ENCODE measurements at regions not wholly inside any gene's neighbourhood (a gene's known extent, or its start where the extent isn't known, plus 50 kb on each side); places are given as distances from the start of the nearest gene placed in this dataset.

DNA sequence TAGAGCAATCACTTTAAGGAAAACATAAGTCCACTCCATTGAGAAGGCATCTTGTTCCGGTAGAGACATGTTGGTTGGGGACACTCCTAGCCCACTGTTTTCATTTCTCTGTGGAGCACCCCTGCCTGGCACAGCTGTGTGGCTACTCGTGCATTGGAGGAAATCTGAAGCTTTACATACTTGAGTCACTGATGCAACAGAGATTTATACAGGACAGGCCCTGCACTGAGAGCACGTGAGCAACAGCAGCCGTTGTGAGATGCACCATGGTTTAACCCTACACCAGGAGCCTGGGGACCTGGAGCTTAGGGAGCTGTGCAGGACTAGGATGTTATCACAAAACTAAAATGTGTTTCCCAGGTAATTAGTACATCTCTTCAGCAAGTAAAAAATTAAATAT, 230.7 kb upstream of the IRX1 start (continued):
- TF ChIP-seq, protein P1, sequence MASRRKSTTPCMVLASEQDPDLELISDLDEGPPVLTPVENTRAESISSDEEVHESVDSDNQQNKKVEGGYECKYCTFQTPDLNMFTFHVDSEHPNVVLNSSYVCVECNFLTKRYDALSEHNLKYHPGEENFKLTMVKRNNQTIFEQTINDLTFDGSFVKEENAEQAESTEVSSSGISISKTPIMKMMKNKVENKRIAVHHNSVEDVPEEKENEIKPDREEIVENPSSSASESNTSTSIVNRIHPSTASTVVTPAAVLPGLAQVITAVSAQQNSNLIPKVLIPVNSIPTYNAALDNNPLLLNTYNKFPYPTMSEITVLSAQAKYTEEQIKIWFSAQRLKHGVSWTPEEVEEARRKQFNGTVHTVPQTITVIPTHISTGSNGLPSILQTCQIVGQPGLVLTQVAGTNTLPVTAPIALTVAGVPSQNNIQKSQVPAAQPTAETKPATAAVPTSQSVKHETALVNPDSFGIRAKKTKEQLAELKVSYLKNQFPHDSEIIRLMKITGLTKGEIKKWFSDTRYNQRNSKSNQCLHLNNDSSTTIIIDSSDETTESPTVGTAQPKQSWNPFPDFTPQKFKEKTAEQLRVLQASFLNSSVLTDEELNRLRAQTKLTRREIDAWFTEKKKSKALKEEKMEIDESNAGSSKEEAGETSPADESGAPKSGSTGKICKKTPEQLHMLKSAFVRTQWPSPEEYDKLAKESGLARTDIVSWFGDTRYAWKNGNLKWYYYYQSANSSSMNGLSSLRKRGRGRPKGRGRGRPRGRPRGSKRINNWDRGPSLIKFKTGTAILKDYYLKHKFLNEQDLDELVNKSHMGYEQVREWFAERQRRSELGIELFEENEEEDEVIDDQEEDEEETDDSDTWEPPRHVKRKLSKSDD (conservative IDR thresholded peaks at IDR 0.05; ENCODE audit: low read length): no peak
- TF ChIP-seq, protein P2, sequence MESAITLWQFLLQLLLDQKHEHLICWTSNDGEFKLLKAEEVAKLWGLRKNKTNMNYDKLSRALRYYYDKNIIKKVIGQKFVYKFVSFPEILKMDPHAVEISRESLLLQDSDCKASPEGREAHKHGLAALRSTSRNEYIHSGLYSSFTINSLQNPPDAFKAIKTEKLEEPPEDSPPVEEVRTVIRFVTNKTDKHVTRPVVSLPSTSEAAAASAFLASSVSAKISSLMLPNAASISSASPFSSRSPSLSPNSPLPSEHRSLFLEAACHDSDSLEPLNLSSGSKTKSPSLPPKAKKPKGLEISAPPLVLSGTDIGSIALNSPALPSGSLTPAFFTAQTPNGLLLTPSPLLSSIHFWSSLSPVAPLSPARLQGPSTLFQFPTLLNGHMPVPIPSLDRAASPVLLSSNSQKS (CRISPR knock-in tag; IDR thresholded peaks at IDR 0.05): no peak
- TF ChIP-seq, protein P3, sequence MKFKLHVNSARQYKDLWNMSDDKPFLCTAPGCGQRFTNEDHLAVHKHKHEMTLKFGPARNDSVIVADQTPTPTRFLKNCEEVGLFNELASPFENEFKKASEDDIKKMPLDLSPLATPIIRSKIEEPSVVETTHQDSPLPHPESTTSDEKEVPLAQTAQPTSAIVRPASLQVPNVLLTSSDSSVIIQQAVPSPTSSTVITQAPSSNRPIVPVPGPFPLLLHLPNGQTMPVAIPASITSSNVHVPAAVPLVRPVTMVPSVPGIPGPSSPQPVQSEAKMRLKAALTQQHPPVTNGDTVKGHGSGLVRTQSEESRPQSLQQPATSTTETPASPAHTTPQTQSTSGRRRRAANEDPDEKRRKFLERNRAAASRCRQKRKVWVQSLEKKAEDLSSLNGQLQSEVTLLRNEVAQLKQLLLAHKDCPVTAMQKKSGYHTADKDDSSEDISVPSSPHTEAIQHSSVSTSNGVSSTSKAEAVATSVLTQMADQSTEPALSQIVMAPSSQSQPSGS (CRISPR knock-in tag; IDR thresholded peaks at IDR 0.05): no peak
- TF ChIP-seq RUNX1 (IDR thresholded peaks at IDR 0.05; ENCODE audit: low read depth) (no peak), DIDO1 (tag; IDR thresholded peaks at IDR 0.05; ENCODE audit: low read depth) (no peak), NR2C1 (IDR thresholded peaks at IDR 0.05) (no peak), NR2C1 (tag; IDR thresholded peaks at IDR 0.05) (no peak)

DNA sequence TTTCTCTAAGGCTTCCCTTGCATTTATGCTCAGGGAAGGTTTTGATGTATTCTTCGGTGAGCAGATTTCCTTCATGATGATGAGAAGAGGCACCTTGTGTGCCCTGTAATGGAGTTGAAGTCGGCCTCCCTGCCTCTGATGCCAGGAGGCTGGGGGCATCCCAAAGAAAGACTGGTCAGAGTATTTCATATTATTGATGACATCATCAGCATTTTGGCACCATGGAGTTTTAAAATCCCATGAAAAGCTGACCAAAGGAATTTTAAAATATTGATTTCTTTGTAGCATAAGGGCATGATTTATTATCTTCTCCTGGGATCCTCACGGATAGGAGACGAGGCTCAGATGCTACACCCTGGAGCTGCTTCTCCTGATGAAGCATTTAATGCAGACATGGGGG, 231.2 kb upstream of the IRX1 start:
- intact Hi-C loops (cut with micrococcal nuclease): no loop called here
- FAIRE-seq: no peak
- POLR2A ChIA-PET: no interaction called here

More for the DNA sequence above, 231.2 kb upstream of the IRX1 start:
- Histone ChIP-seq H3K9me3 (replicated peaks; ENCODE audit: control insufficient read depth, insufficient read depth, low read depth, low read length) (no peaks in the 10 kb centered on the region), H2AFZ (ENCODE audit: low read depth, low read length) (no peak overlapping the region), H3K9me1 (ENCODE audit: control insufficient read depth, insufficient read depth, low read length) (no peaks in the 10 kb centered on the region), H3K4me3 (no peak overlapping the region), H3K4me2 (ENCODE audit: insufficient read depth, low read length) (no peak overlapping the region), H3K27me3 (ENCODE audit: control insufficient read depth in 2 of 2, insufficient read depth in 2 of 2, low read length in 2 of 2) (no peaks in the 10 kb centered on the region), H3K79me2 (ENCODE audit: control insufficient read depth, insufficient read depth, low read length) (no peaks in the 10 kb centered on the region), H3K9ac (ENCODE audit: insufficient read depth in 1 of 2, low read depth in 2 of 2, low read length in 2 of 2) (no peak overlapping the region), H3K36me3 (ENCODE audit: control insufficient read depth, insufficient read depth, low read length) (no peaks in the 10 kb centered on the region), H3K4me1 (replicated peaks in 1 of 2; ENCODE audit: control insufficient read depth in 2 of 2, insufficient read depth in 2 of 2, low read length in 2 of 2) (no peaks in the 10 kb centered on the region), H4K20me1 (replicated peaks; ENCODE audit: control insufficient read depth, insufficient read depth, low read length) (no peaks in the 10 kb centered on the region), H3K27ac (ENCODE audit: extremely low read depth, low read depth, low read length) (no peak overlapping the region)
- WGBS (ENCODE audit: insufficient coverage, low coverage, missing lambda C conversion rate): 2% methylated on average over 4 of the region's 4 CpGs
- in situ Hi-C loops (cut with MboI): no loop called here
- no peak for DNase-seq (ENCODE audit: extremely low read depth in 1 of 4, low spot score in 3 of 4)
- no peak for TF ChIP-seq NCOR1 (IDR thresholded peaks at IDR 0.05)
- TF ChIP-seq, protein P4, sequence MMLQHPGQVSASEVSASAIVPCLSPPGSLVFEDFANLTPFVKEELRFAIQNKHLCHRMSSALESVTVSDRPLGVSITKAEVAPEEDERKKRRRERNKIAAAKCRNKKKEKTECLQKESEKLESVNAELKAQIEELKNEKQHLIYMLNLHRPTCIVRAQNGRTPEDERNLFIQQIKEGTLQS (IDR thresholded peaks at IDR 0.05): peak; percentile 23; the same call in 1 of the 2 replicates
- TF ChIP-seq, protein P4 (CRISPR knock-in tag; conservative IDR thresholded peaks at IDR 0.05): no peak
- CTCF ChIA-PET (ENCODE audit: low intra/inter-chr PET ratio): no interaction called here
- ATAC-seq: no peak
- BruUV-seq (replicated peaks): no TSS peak
